ENCODE measurements at regions not wholly inside any gene's neighbourhood (a gene's known extent, or its start where the extent isn't known, plus 50 kb on each side); places are given as distances from the start of the nearest gene placed in this dataset.
"Not testable (repeated sequence)": the region's sequence is repeated elsewhere in the genome, so short reads cannot be mapped to it uniquely, and the experiment has no call there.

GRCh38 chr4:189627041-189627440 is 313.6 kb upstream of the FRG1 start:
- not testable (repeated sequence) for TF ChIP-seq POLR2A (IDR thresholded peaks at IDR 0.05; ENCODE audit: low read depth, low read length); CTCF (conservative IDR thresholded peaks at IDR 0.05; ENCODE audit: low read depth, low read length); MAFK (IDR thresholded peaks at IDR 0.05; ENCODE audit: low read depth, low read length); MAZ (IDR thresholded peaks at IDR 0.05; ENCODE audit: borderline replicate concordance, low read depth, low read length); CEBPB (IDR thresholded peaks at IDR 0.05; ENCODE audit: low read depth, low read length); SMC3 (IDR thresholded peaks at IDR 0.05; ENCODE audit: low read depth, low read length); USF2 (IDR thresholded peaks at IDR 0.05; ENCODE audit: low read depth, low read length)

All from IMR-90 (cell line).